Testis (tissue), 2 donors: ENCODE measurements at regions not wholly inside any gene's neighbourhood (a gene's known extent, or its start where the extent isn't known, plus 50 kb on each side); places are given as distances from the start of the nearest gene placed in this dataset.

Experiments used
- DNase-seq: peaks from one replicate; pipeline ENCODE4 v3.0.0-alpha.2; 2019
- H3K27ac ChIP-seq, 2 donors: fragments of 200-600 bp; sonication (generic); one replicate each; pipeline ENCODE4 v1.5.1; 2019
- H3K27me3 ChIP-seq: fragments of 200-600 bp; sonication (generic); one replicate; pipeline ENCODE4 v1.5.1; 2019
- H3K36me3 ChIP-seq: fragments of 200-600 bp; sonication (generic); one replicate; pipeline ENCODE4 v1.5.1; 2017; ENCODE audit warnings: low read depth; ENCODE audit errors: missing control alignments
- H3K4me1 ChIP-seq: fragments of 200-600 bp; sonication (generic); one replicate; pipeline ENCODE4 v1.5.1; 2019
- H3K4me3 ChIP-seq, 2 donors: fragments of 200-600 bp; sonication (generic); one replicate each; pipeline ENCODE4 v1.5.1; 2017 to 2019
- H3K9me3 ChIP-seq: fragments of 200-600 bp; sonication (generic); one replicate; pipeline ENCODE4 v1.5.1; 2017
- CTCF ChIP-seq, 3 experiments: fragments of 450-650 bp in 2 of 3; fragments of 200-600 bp in 1 of 3; sonication (generic) in 1 of 3; IDR thresholded peaks; one replicate each; pipeline ENCODE4 v1.5.1; 2016 to 2019; ENCODE audit warnings: antibody characterized with exemption in 3 of 3, mild to moderate bottlenecking in 2 of 3, moderate library complexity in 1 of 3
- POLR2A ChIP-seq: fragments of 450-650 bp; IDR thresholded peaks from one replicate; pipeline ENCODE4 v1.6.1; 2017; ENCODE audit warnings: antibody characterized with exemption, mild to moderate bottlenecking, moderate library complexity
- whole genome bisulfite sequencing, 2 donors: methylation state at CpG; one replicate each; pipeline ENCODE4 v1.1.5; 2018; 5-methylcytosine and 5-hydroxymethylcytosine counted together
- intact Hi-C: fragments of 100-400 bp; cut with DNase I; formaldehyde crosslinking; loops from one replicate; pipeline ENCODE4 v1.15.1; 2023; ENCODE audit warnings: low total_unique reads

- TF ChIP-seq POLR2A (no peak), CTCF (IDR thresholded peaks at IDR 0.05) (no peak)
- Histone ChIP-seq H3K36me3 (no peaks in the 10 kb centered on the region), H3K27ac (no peak overlapping the region), H3K27me3 (no peaks in the 10 kb centered on the region), H3K4me1 (no peaks in the 10 kb centered on the region), H3K9me3 (no peaks in the 10 kb centered on the region), H3K4me3 (no peak overlapping the region)
- DNase-seq: no peak
- intact Hi-C loops: no loop called here
- 58 to 80% methylated on average over 5 to 8 of the region's 8 CpGs for WGBS, 2 donors
These were observed 162.3 kb downstream of the KLF5 start for GRCh38 chr13:73220966-73221720.

- WGBS, 2 donors: 89 to 94% methylated on average over 1 of the region's 1 CpG
- no peak overlapping the region for H3K27ac ChIP-seq
- no peaks in the 10 kb centered on the region for H3K27me3 ChIP-seq
- H3K4me1 ChIP-seq: no peaks in the 10 kb centered on the region
- intact Hi-C loops: no loop called here
- no peak for DNase-seq
- no peak overlapping the region for H3K4me3 ChIP-seq
- no peaks in the 10 kb centered on the region for H3K9me3 ChIP-seq
- TF ChIP-seq CTCF (IDR thresholded peaks at IDR 0.05): no peak
- no peak for TF ChIP-seq POLR2A
- no peaks in the 10 kb centered on the region for H3K36me3 ChIP-seq
These were observed 159.4 kb downstream of the KLF5 start for GRCh38 chr13:73218181-73218580.

GRCh38 chr13:73216381-73216831, 157.6 kb downstream of the KLF5 start:
- WGBS, 2 donors: 74 to 76% methylated on average over 5 of the region's 5 CpGs

GRCh38 chr13:73215823-73216222, 157.0 kb downstream of the KLF5 start:
- Histone ChIP-seq H3K4me1 (no peaks in the 10 kb centered on the region), H3K36me3 (no peaks in the 10 kb centered on the region), H3K27me3 (no peaks in the 10 kb centered on the region), H3K4me3 (no peak overlapping the region), H3K27ac (no peak overlapping the region), H3K9me3 (no peaks in the 10 kb centered on the region)
- no peak for DNase-seq
- TF ChIP-seq POLR2A (no peak), CTCF (IDR thresholded peaks at IDR 0.05) (no peak)
- intact Hi-C loops: no loop called here
- 92 to 96% methylated on average over 6 of the region's 6 CpGs for WGBS, 2 donors

More at GRCh38 chr13:73216381-73216831, 157.6 kb downstream of the KLF5 start:
- Histone ChIP-seq H3K27me3 (no peaks in the 10 kb centered on the region), H3K27ac (no peak overlapping the region), H3K4me1 (no peaks in the 10 kb centered on the region), H3K36me3 (no peaks in the 10 kb centered on the region), H3K9me3 (no peaks in the 10 kb centered on the region), H3K4me3 (no peak overlapping the region)
- DNase-seq: no peak
- TF ChIP-seq CTCF (IDR thresholded peaks at IDR 0.05) (no peak), POLR2A (no peak)
- intact Hi-C loops: no loop called here

GRCh38 chr13:73212482-73212881, 153.7 kb downstream of the KLF5 start:
- intact Hi-C loops: no loop called here
- Histone ChIP-seq H3K4me3 (no peak overlapping the region), H3K27me3 (no peaks in the 10 kb centered on the region), H3K4me1 (no peaks in the 10 kb centered on the region), H3K27ac (no peak overlapping the region), H3K9me3 (no peaks in the 10 kb centered on the region), H3K36me3 (no peaks in the 10 kb centered on the region)
- DNase-seq: no peak
- TF ChIP-seq POLR2A (no peak), CTCF (IDR thresholded peaks at IDR 0.05) (no peak)
- WGBS, 2 donors: 84 to 92% methylated on average over 3 of the region's 3 CpGs
